ENCODE measurements at regions not wholly inside any gene's neighbourhood (a gene's known extent, or its start where the extent isn't known, plus 50 kb on each side); places are given as distances from the start of the nearest gene placed in this dataset.

GRCh38 chr5:67459253-67459652, 262.7 kb upstream of the CD180 start:
- TF ChIP-seq SIN3A (IDR thresholded peaks at IDR 0.05; ENCODE audit: borderline replicate concordance, insufficient read depth, low read length), result no peak
- no peak for TF ChIP-seq TAF1 (IDR thresholded peaks at IDR 0.05; ENCODE audit: borderline replicate concordance, insufficient read depth, low read length)

Measured in PFSK-1 (cell line).